Panc1 (cell line): ENCODE measurements at regions not wholly inside any gene's neighbourhood (a gene's known extent, or its start where the extent isn't known, plus 50 kb on each side); places are given as distances from the start of the nearest gene placed in this dataset.

Source experiments
- SIN3A ChIP-seq: IDR thresholded peaks from 2 replicates; pipeline ENCODE4 v1.6.1; 2012; ENCODE audit warnings: low read depth, mild to moderate bottlenecking, low read length, moderate library complexity, borderline replicate concordance; ENCODE audit not compliant: insufficient read depth
- TF ChIP-seq, protein P1 (sequence below): fragments of 450-650 bp; IDR thresholded peaks from 2 replicates; pipeline ENCODE4 v1.5.1; 2017; ENCODE audit warnings: mild to moderate bottlenecking
- TF ChIP-seq, protein P2 (sequence below), 2 experiments: IDR thresholded peaks; 2 replicates each; pipeline ENCODE4 v1.6.1; 2011 to 2012; ENCODE audit warnings: low read depth in 2 of 2, control low read depth in 1 of 2, low read length in 1 of 2, mild to moderate bottlenecking in 1 of 2, moderate library complexity in 1 of 2; ENCODE audit not compliant: insufficient read depth in 1 of 2

DNA sequence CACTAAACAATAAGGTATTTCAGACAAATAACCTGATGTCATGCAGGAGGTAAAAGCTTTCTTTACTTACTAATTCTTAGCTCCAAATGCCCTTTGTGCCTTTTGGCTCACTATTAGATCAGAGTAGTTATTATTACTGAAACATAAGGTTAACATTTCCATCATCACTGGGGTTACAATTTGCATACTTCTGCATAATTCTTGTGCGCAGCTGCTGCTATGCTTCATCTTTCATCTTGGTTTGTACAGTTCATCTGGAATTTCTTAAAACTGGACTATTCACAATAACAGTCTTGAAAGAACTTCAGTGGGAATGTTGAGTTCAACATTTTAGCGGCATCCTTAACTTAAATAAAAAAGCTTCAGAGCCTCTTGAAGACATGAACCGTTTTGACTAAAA lies 383.2 kb upstream of the ADAMTS9 start:
- TF ChIP-seq, protein P1, sequence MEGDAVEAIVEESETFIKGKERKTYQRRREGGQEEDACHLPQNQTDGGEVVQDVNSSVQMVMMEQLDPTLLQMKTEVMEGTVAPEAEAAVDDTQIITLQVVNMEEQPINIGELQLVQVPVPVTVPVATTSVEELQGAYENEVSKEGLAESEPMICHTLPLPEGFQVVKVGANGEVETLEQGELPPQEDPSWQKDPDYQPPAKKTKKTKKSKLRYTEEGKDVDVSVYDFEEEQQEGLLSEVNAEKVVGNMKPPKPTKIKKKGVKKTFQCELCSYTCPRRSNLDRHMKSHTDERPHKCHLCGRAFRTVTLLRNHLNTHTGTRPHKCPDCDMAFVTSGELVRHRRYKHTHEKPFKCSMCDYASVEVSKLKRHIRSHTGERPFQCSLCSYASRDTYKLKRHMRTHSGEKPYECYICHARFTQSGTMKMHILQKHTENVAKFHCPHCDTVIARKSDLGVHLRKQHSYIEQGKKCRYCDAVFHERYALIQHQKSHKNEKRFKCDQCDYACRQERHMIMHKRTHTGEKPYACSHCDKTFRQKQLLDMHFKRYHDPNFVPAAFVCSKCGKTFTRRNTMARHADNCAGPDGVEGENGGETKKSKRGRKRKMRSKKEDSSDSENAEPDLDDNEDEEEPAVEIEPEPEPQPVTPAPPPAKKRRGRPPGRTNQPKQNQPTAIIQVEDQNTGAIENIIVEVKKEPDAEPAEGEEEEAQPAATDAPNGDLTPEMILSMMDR, result no peak
- TF ChIP-seq, protein P2, sequence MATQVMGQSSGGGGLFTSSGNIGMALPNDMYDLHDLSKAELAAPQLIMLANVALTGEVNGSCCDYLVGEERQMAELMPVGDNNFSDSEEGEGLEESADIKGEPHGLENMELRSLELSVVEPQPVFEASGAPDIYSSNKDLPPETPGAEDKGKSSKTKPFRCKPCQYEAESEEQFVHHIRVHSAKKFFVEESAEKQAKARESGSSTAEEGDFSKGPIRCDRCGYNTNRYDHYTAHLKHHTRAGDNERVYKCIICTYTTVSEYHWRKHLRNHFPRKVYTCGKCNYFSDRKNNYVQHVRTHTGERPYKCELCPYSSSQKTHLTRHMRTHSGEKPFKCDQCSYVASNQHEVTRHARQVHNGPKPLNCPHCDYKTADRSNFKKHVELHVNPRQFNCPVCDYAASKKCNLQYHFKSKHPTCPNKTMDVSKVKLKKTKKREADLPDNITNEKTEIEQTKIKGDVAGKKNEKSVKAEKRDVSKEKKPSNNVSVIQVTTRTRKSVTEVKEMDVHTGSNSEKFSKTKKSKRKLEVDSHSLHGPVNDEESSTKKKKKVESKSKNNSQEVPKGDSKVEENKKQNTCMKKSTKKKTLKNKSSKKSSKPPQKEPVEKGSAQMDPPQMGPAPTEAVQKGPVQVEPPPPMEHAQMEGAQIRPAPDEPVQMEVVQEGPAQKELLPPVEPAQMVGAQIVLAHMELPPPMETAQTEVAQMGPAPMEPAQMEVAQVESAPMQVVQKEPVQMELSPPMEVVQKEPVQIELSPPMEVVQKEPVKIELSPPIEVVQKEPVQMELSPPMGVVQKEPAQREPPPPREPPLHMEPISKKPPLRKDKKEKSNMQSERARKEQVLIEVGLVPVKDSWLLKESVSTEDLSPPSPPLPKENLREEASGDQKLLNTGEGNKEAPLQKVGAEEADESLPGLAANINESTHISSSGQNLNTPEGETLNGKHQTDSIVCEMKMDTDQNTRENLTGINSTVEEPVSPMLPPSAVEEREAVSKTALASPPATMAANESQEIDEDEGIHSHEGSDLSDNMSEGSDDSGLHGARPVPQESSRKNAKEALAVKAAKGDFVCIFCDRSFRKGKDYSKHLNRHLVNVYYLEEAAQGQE (IDR thresholded peaks at IDR 0.05; ENCODE audit: insufficient read depth in 1 of 2, low read depth in 2 of 2, low read length in 1 of 2), result no peak
- TF ChIP-seq SIN3A, result no peak
